Suppressor macrophage treated with lipopolysaccharide for 1 hour (primary cell): ENCODE measurements at regions not wholly inside any gene's neighbourhood (a gene's known extent, or its start where the extent isn't known, plus 50 kb on each side); places are given as distances from the start of the nearest gene placed in this dataset.
"Not testable (repeated sequence)": the region's sequence is repeated elsewhere in the genome, so short reads cannot be mapped to it uniquely, and the experiment has no call there.

ENCODE experiments used
- DNase-seq, 3 donors: peaks; one replicate each; pipeline ENCODE4 v3.0.0-alpha.2; 2020 to 2022

GRCh38 chr11:69887330-69887729 lies 68.1 kb upstream of the FGF3 start:
- DNase-seq, result no peak

GRCh38 chr11:69887841-69888427 lies 68.7 kb upstream of the FGF3 start:
- no peak for DNase-seq

DNA sequence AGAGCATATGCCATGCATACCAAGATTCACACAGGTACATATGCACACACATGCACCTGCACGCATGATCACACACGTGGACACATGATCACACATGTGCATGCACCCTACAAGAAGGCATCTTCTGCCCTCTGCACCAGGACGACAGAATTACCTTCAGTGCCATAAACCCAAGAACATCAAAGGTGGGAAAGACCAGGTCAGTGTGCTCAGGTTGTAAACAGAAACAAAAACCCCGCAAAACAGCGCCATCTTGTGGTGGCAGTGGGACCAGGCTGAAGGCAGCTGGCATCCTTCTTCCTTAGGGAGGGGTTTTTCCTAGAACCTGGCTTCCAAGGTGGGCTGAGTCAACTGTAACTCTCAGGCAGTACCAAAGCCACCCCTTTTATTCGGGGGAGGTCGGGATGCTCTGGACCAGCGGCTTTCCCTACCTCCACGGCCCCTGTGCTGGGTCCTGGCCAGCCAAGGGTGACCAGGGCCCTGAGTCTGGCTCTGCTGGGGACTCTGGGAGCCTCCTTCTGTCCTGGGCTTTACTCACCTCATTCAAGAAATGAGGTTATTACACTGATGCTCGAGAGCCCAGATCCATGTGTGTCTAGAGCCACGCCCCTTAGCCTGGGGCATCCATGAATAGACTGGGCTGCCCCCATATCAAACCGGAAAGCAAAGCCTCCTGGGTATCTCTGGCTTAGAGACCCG lies 69.4 kb upstream of the FGF3 start:
- peak; percentile 64 to 79 (median 78) for DNase-seq

- DNase-seq, result no peak
Measured at GRCh38 chr11:69889400-69890318, 70.4 kb upstream of the FGF3 start.

GRCh38 chr11:69890476-69890875 lies 71.3 kb upstream of the FGF3 start:
- no peak for DNase-seq

GRCh38 chr11:69891421-69892236 lies 72.4 kb upstream of the FGF3 start:
- DNase-seq, result no peak

- DNase-seq, result no peak
Measured at GRCh38 chr11:69892237-69892985, 73.2 kb upstream of the FGF3 start.

DNA sequence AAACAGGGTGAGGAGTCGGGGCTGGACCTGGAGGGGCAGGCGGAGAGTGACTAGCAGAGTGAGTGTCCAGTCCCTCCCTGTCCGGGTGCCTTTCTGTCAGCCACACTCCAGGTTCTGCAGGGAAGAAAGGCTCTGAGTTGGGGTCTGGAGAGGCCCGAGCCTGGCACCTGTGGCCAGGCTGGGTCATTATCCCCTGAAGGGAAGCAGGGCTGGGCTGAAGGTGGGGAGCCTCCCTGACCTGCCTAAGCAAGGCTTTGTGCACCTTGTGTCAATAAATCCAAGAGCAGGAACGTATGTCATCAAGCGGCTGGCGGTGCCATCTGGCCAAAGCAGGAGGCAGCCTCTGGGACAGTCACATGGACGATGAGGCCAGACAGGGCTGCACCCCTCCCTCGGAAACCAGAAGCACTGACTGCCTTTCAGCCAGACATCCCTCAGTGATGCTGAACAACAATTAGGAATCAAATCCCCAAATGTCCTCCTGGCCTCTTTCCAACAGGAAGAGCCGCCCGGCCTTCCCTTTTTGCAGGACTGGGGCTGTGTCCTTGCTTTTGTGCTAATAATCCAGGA lies 73.9 kb upstream of the FGF3 start:
- DNase-seq, result no peak

DNA sequence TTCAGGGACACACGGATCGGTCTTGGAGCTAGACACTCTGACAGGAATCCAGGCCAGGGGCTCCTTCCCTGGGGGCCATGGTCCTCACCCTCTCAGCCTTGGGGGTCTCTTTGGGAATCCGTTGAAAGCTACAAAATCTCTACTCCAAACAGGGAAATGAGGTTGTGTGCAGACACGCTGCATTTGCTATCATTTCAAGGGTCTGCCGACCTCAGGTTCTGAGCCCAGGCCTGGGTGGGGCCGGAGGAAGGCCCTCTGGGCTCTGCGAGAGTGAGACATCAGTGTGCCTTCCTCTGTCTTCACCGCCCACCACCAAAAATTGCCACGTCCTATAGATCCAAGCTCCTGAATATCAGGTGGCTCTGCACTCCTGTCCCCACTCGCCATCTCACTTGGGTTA lies 74.4 kb upstream of the FGF3 start:
- DNase-seq, result no peak

DNA sequence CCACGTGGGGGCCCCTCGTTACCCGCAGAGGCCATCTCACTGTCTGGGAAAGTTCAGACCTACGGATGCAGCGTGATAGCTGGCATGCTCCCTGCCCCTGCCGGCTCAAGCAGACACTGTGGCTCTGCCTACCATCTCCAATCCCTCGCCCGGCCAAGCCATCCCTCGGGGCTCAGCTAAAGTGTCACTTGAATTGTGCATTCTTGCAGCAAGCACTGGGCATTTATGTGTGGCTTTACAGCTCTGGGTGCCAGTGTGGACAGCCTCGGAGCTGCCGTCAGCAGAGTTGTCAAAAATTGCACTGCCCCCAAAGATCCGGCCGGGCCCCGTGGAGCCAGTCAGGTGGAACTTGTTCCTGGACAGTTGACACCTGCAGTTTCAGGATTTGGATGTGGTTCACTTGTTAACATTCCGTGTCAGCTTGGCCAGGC lies 75.0 kb upstream of the FGF3 start:
- no peak for DNase-seq

DNA sequence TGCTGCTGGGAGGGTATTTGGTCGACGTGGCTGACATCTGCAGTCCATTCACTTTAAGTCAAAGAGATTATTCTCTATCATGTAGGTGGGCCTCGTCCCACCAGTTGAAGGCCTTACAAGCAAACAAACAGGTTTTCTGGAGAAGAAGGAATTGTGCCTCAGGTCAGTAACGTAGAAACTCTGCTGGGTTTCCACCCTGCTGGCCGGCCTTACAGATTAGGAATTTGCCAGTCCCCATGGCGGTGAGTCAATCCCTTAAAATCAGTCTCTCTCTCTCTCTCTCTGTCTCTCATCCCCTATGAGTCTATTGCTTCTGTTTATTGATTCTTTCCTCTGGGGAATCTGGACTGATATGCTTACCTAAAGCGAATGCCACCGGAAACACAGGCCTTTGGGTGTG lies 75.4 kb upstream of the FGF3 start:
- DNase-seq, result no peak

DNA sequence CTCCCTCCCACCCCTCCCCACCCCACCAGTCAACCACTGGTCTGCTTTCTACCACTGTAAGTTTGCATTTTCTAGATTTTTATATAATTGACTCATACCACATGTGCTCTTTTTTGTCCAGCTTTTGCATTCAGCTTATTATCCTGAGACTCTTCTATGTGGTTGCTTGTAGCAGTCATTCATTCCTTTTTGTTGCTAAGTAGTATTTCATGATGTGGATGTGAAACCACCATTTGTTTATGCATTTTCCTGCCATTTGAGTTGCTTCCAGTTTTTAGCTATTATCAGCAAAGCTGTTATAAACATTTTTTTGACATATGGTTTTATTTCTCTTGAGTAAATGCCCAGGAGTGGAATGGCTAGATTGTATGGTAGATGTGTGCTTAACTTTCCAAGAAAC lies 77.0 kb upstream of the FGF3 start:
- DNase-seq, result no peak

GRCh38 chr11:69898123-69898522 lies 78.9 kb upstream of the FGF3 start:
- DNase-seq, result no peak

DNA sequence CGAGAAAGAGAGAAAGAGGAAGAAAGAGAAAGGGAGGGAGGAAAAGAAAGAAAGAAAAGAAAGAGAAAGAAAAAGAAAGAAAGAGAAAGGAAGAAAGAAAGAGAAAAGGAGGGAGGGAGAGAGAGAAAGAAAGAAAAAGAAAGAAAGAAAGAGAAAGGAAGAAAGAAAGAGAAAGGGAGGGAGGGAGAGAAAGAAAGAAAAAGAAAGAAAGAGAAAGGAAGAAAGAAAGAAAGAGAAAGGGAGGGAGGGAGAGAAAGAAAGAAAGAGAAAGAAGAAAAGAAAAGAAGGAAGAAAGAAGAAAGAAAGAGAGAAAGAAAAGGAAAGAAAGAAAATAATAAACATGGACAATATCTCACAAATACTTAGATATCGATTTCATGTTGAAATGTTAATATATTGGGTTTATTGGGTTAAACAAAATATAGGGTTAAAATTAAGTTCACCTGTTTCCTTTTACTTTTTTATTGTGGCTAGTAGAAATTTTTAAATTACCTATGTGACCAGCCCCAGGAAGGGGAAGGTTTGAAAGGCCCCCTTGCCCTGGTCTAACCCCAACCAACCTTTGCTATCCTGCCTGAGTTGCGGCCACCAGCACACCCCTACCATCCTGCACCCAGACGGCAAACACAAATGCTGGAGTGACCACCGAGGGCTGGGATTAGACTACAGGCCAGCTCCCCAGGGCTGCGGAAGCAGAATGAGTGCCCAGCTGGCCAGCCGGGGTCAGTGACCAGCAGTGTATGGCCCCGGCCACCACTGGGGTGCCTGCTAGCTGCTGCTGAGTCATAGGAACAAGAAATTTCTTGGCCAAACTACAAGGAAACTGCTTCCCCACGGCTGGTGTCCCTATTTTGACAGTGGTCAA lies 81.0 kb upstream of the FGF3 start:
- DNase-seq, result peak in 2 of 3 donors; percentile 11 to 25

DNA sequence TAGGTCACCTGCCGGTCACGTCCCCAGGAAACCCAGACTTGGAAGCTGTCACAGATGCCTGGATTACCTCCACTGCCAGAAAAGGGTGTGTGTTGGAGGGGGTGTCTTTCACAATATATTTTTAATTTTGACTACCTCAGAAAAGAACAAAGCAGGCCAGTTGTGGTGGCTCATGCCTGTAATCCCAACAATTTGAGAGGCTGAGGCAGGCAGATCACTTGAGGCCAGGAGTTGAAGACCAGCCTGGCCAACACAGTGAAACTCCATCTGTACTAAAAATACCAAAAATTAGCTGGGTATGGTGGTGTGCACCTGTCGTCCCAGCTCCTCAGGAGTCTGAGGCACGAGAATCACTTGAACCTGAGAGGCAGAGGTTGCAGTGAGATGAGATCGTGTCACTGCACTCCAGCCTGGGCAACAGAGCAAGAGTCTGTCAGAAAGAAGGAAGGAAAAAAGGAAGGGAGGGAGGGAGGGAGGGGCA lies 81.6 kb upstream of the FGF3 start:
- not testable (repeated sequence) for DNase-seq

DNA sequence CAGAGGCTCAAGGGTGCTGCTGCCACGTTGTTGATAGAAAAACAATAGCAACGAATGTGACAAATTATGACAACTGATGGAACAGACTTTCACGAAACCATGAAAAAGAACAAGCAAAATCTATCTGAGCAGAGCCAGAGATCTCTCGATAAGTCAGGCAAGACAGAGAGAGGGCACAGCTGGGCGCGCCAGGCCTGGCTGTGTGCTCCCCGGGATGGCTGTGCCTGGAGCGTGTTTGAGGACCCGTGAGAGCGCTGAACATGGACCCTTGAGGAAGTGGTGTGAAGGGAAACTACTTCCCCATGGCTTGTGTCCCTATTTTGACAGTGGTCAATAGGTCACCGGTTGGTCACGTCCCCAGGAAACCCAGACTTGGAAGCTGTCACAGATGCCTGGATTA lies 83.1 kb upstream of the FGF3 start:
- DNase-seq, result no peak

DNA sequence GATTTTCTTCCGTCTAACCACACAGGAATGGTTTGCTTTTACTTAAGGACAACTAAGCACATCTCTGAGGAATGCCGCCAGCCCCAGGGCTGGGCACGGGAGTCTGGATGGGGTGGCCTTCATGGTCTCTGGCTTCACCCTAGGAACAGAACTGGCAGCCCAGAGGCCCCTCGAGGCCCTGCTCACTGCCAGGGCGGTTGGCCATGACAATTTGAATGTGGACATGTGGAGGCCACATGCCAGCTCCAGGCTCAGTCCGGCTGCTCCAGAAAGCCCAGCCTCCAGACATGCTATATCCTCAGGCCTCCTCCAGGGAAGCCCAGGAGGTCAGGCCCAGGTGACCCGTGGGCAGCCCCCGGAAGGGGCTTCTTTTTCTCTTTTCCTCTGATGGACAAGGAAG lies 84.0 kb upstream of the FGF3 start:
- no peak for DNase-seq

GRCh38 chr11:69904161-69904973 lies 85.2 kb upstream of the FGF3 start:
- no peak for DNase-seq

DNA sequence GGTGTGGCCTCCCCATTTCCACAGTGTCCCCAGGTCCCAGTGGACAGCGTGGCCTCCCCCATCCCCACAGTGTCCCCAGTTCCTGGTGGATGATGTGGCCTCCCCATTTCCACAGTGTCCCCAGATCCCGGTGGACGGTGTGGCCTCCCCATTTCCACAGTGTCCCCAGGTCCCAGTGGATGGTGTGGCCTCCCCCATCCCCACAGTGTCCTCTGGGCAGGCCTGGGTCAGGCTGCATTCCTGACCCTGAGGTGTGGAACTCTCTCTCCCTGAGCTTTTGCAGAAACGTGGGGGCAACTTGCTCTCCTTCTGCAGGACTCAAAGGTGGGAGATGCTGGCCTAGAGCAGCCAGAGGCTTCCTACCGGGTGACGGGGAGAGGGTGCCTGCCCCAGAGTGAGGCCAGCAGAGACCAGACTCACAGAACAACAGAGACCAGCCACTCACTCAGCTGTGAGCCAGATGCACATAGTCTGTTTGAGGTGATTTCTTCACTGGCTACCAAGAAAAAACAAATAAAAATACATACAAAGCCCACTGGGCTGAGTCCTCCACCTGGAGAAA lies 85.8 kb upstream of the FGF3 start:
- no peak for DNase-seq
